ENCODE measurements at regions not wholly inside any gene's neighbourhood (a gene's known extent, or its start where the extent isn't known, plus 50 kb on each side); places are given as distances from the start of the nearest gene placed in this dataset.

DNA sequence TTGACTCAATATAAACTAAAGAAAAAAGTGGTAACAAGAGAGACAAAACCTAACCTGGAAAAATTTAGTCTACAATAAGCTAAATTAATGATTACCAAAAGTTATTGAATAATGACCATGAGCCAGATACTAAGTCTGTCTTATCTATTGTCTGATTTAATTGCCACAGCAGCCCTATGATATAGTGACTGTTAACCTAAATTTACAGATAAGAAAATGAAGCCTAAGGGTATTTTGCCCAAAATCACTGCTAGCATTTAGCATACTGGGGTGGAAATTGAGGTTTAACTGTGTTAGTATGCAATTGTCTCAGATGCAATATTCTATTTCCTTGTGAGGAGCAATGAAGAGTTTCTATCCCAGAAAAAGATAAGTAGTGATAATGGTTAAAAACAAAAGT lies 361.0 kb upstream of the EYS start:
- no peak for TF ChIP-seq CTCF (IDR thresholded peaks at IDR 0.05)
- Histone ChIP-seq H3K9me3 (ENCODE audit: control insufficient read depth in 1 of 2, insufficient read depth in 1 of 2, low read length in 2 of 2) (peaks cover 0 to 7% of the 10 kb centered on the region in 2 experiments), H3K4me3 (ENCODE audit: low read length) (no peak overlapping the region), H3K27me3 (ENCODE audit: control insufficient read depth in 1 of 2, insufficient read depth in 2 of 2, low read length in 2 of 2) (no peaks in the 10 kb centered on the region), H3K27ac (ENCODE audit: low read depth in 1 of 2, low read length in 2 of 2) (no peak overlapping the region), H3K4me1 (ENCODE audit: insufficient read depth, low read length) (no peaks in the 10 kb centered on the region), H3K36me3 (ENCODE audit: insufficient read depth, low read length) (no peaks in the 10 kb centered on the region)
- intact Hi-C loops (cut with DNase I, micrococcal nuclease) = no loop called here
- Mint-ChIP-seq H3K9me3 (peaks cover 10% of the 10 kb centered on the region), H3K4me1 (ENCODE audit: low read depth) (no peaks in the 10 kb centered on the region), H3K27me3 (no peaks in the 10 kb centered on the region), H3K36me3 (ENCODE audit: low read depth) (no peaks in the 10 kb centered on the region), H3K27ac (no peak overlapping the region), H3K4me3 (no peak overlapping the region)
- no peak for DNase-seq
- CTCF ChIA-PET = no interaction called here
- POLR2A ChIA-PET = no interaction called here
- ATAC-seq (ENCODE audit: poor library complexity) = no peak

DNA sequence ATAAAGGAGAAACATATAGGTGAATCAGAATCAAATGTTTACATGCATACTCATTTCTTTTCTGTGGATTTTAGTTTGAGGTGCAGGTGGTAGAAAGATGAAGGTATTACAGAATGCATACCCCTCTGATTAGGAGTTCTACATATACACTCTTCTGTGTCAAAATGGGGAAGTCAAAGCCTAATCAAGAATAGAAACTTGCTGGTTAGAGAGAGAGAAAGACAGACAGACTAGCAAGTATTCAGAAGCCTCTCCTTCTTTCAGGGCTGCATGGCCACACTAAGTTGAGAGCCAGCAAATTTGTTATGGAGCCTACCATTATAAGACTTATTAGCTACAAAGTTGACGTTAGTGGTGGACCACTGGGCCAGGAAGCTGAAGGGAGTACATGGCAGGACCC lies 358.3 kb upstream of the EYS start:
- Mint-ChIP-seq H3K4me1 (ENCODE audit: low read depth) (no peaks in the 10 kb centered on the region), H3K4me3 (no peak overlapping the region), H3K27ac (no peak overlapping the region), H3K27me3 (no peaks in the 10 kb centered on the region), H3K9me3 (peaks cover 8% of the 10 kb centered on the region), H3K36me3 (ENCODE audit: low read depth) (no peaks in the 10 kb centered on the region)
- no peak for DNase-seq
- Histone ChIP-seq H3K4me1 (ENCODE audit: insufficient read depth, low read length) (no peaks in the 10 kb centered on the region), H3K9me3 (ENCODE audit: control insufficient read depth in 1 of 2, insufficient read depth in 1 of 2, low read length in 2 of 2) (peaks cover 0 to 7% of the 10 kb centered on the region in 2 experiments), H3K36me3 (ENCODE audit: insufficient read depth, low read length) (no peaks in the 10 kb centered on the region), H3K4me3 (ENCODE audit: low read length) (no peak overlapping the region), H3K27ac (ENCODE audit: low read depth in 1 of 2, low read length in 2 of 2) (no peak overlapping the region), H3K27me3 (ENCODE audit: control insufficient read depth in 1 of 2, insufficient read depth in 2 of 2, low read length in 2 of 2) (no peaks in the 10 kb centered on the region)
- intact Hi-C loops (cut with DNase I, micrococcal nuclease) = no loop called here
- ChIA-PET POLR2A (no interaction called here), CTCF (no interaction called here)
- TF ChIP-seq CTCF (IDR thresholded peaks at IDR 0.05) = no peak
- no peak for ATAC-seq (ENCODE audit: poor library complexity)

- no peak overlapping the region for H3K27ac Mint-ChIP-seq
- H3K27me3 Mint-ChIP-seq = no peaks in the 10 kb centered on the region
- Histone ChIP-seq H3K4me1 (ENCODE audit: insufficient read depth, low read length) (no peaks in the 10 kb centered on the region), H3K27ac (ENCODE audit: low read depth in 1 of 2, low read length in 2 of 2) (no peak overlapping the region), H3K36me3 (ENCODE audit: insufficient read depth, low read length) (no peaks in the 10 kb centered on the region), H3K27me3 (ENCODE audit: control insufficient read depth in 1 of 2, insufficient read depth in 2 of 2, low read length in 2 of 2) (no peaks in the 10 kb centered on the region), H3K9me3 (ENCODE audit: control insufficient read depth in 1 of 2, insufficient read depth in 1 of 2, low read length in 2 of 2) (no peaks in the 10 kb centered on the region), H3K4me3 (ENCODE audit: low read length) (no peak overlapping the region)
- H3K4me1 Mint-ChIP-seq (ENCODE audit: low read depth) = no peaks in the 10 kb centered on the region
- ChIA-PET POLR2A (no interaction called here), CTCF (no interaction called here)
- TF ChIP-seq CTCF (IDR thresholded peaks at IDR 0.05) = no peak
- H3K36me3 Mint-ChIP-seq (ENCODE audit: low read depth) = no peaks in the 10 kb centered on the region
- DNase-seq (no peak), ATAC-seq (ENCODE audit: poor library complexity) (no peak)
- intact Hi-C loops (cut with DNase I, micrococcal nuclease) = no loop called here
- H3K9me3 Mint-ChIP-seq = peaks cover 15% of the 10 kb centered on the region
- H3K4me3 Mint-ChIP-seq = no peak overlapping the region
Observed at GRCh38 chr6:66057034-66057433, 350.0 kb upstream of the EYS start.
